ENCODE measurements at regions not wholly inside any gene's neighbourhood (a gene's known extent, or its start where the extent isn't known, plus 50 kb on each side); places are given as distances from the start of the nearest gene placed in this dataset.

DNA sequence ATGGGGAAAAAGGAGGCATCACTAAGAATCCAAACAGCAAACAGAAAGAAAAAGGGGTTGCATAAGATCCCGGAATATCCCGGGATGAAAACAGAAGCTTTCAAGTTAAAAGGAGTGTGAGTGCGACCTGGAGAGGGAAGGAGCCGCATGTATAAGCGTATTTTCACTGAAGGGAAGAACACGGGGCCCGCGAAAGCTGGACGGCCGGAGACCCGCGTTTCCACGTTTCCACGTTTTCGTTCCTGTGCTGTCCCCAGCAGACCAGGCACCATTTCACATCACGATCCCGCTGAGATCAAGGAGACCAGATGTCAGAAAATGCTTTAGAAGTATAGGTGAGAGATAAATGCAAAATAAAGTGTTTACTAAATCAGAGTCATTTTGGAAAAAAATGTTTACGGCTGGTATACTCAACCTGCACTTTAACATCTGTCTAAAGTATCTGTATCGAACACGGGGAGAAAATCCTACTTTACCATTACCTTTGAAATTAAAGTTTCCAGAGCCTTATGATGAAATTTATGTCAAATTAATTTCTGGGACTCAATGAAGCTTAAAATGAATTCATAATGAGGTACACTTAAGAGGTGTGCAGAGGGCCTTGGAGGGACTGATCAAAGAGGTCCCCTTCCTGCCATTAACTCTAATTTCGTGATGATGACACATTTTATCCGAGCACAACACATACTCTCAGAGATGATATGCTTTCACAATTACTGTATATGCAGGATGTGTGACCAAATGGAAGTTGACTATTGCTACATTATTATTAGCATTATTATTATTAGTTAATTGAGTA, 71.0 kb upstream of the SALL3 start:
- DNase-seq = no peak

DNA sequence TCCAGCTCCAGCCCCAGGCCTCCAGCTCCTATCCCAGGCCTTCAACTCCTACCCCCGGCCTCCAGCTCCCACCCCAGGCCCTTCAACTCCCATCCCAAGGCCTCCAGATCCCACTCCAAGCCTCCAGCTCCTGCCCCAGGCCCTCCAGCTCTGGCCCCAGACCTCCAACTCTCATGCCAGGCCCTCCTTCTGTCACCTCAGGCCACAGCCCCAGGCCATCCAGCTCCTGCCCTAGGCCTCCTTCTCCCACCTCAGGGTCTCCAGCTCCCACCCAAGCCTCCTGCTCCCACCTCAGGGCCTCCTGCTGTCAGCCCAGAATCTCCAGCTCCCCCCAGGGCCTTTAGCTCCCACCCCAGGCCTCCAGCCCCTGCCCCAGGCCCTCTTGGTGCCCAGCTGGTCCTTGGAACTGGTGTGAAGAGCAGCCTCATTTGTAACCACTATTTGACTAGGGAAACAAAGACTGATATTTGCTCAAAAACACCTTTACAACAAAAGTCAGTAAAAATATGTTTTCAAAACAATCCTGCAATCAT, 67.8 kb upstream of the SALL3 start:
- no peak for DNase-seq

DNA sequence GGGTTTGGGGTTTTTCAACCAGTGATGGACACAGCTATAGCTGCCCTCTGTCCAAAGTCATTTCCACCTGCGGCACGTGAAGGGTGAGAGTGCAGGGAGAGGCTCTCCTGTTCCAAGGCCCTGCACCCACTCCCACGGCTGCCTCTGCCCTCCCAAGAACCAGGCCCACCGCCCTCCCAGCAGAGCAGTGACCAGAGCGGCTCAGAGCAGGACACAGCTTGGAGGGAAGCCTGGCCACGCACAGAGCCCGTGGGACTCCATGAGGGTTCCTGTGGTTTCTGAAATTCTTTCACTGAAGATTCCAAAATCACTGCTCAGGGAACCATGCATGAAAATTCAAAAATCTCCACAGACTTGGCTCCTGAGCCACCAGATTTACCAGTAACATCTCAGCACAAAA, 67.3 kb upstream of the SALL3 start:
- DNase-seq = no peak

DNA sequence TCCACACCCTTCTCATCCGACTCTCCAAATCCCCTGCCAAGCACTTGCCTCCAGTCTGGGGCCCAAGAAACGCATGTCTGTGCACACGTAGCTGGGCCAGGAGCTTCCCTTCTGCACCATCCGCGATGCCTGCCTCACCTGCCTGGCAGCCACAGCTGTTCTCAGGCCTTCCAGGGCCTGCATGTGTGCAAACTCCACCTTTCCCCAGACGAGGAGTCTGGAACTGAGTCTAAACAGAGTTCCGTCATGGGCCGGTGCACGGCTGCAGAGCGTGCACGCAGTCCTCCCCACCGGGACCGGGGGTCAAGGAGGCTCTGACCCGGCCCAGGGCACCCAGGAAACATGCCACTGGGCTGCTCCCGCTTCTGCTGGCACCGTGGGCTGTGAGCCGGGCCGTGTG, 66.8 kb upstream of the SALL3 start:
- no peak for DNase-seq

DNA sequence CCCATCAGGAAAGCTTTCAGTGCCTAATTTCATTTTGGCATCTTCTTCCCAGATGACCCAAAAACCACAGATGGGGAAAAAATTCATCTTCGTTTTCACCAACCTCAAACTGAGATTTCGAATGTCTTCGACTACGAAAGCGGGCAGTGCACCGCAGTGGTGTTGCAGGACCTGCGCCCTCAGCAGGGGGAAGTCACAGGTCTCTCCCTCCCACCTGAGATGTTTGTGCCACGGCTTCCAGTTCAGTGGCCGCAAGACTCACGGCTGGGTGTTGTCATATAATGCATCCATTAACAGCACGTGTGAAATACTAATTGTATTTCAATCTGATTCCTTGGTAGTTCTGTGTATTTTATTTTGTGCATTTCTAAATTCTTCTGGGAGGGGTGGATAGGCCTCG, 66.2 kb upstream of the SALL3 start:
- DNase-seq = no peak

DNA sequence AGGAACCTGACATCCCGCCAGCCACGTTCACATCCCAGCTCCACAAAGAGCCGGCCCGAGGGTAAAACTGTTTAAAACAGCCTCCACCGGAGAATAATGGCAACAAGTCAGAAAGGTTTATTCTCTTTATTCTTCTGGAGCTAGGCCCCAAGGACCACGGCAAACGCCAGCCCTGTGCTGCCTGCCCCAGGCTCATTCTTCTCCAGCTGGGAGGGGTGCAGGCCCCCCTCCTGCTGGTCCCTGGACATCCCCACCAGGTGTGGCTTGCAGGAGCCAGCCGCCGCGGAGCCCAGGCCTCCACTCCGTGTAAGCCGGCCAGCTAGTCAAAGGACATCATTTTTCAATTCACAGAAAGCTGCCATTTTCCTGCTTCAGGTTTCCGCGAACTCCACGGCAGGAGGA, 65.8 kb upstream of the SALL3 start:
- no peak for DNase-seq

DNA sequence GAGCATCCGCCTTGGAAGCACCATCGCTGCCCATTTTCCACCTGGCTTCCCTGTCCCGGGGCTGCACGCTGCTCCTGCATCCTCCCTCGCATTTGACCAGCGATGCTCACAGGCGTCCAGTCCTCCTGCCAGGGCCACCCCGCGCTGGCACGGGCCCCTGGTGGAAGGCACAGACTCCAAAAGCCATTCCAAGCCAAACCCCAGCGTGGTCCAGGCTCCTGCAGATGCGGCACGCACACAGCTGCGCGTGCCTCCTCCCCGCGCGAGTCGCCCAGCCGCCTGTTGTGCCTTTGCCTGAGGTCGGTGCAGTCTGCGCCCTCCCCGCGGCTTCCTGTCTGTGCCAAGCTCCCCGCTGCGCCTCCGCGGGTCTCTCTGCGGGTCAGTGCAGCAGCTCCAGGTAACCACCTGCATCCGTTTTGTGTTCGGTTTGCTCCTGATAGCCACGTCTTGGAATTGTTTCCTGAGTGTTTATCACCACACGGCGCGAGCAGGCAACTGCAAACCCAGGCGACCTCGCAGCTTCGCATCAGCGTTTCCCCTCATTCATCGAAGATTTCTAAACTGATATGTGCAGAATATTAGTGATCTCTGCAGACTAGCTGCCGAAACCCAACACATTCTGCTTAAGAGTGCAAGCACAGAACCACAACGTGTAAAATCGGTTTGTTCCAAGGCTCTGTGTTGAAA, 65.2 kb upstream of the SALL3 start:
- DNase-seq = no peak

DNA sequence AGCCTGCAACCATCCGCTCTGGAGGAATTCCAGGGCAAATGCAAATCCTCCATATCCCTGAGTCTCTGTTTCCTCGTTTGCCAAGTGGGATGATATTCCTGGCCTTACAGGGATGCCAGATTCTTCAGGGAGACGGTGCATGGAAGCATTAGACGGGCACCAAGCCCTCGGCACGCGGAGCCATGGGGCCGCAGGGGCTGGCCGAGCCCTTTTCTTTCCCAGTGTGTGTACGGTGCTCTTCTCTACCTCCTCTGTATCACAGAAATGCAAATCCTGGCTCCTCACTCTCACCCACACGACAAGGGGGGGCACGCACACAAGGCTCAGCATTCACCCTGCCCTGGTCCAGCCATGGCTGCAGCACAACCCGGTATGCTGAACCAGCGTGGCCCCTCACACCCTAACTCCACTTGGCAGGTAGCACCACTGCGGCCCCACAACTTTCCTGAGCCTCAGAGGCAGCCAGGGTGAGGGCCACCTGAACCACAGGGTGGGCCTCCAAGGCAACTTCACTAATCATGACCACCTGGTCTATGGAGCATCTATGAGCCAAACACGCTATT, 64.1 kb upstream of the SALL3 start:
- no peak for DNase-seq

DNA sequence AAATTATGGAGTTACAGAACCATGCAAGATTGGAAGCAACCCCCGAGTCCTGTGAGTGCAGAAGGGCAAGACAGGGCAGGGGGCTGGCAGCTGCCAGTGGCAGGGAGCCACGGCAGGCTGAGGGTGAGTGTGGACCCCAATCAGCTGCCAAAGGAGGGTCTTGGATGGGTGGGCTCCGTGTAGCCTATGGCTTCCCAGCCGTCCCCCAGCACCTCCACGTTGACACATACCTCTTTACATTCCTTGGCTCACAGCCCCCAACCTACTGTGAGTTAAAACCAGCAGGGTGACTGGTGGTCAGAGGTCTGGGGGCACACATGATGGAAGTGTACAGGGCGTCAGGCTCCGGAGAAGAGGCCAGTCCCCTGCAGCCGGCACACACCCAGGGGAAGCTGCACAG, 60.9 kb upstream of the SALL3 start:
- DNase-seq = no peak

DNA sequence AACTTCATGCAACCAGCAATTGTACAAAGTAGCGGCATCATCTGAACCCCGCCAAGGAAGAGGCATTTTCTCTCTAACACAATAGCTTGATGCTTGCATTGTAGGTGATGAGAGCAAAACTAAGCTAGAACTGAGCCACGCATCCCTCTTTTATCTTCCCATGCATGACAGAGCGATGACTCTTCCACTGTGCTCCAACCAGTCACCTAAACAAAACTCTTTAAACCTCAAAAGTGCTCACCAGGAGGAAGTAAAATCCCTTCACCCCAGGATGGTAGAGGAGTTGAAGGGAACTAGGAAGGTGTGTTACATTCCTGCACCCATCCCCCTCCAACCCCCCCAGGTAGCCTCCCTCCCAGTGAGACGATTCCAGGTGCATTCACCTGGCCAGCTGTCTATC, 59.7 kb upstream of the SALL3 start:
- DNase-seq = no peak

DNA sequence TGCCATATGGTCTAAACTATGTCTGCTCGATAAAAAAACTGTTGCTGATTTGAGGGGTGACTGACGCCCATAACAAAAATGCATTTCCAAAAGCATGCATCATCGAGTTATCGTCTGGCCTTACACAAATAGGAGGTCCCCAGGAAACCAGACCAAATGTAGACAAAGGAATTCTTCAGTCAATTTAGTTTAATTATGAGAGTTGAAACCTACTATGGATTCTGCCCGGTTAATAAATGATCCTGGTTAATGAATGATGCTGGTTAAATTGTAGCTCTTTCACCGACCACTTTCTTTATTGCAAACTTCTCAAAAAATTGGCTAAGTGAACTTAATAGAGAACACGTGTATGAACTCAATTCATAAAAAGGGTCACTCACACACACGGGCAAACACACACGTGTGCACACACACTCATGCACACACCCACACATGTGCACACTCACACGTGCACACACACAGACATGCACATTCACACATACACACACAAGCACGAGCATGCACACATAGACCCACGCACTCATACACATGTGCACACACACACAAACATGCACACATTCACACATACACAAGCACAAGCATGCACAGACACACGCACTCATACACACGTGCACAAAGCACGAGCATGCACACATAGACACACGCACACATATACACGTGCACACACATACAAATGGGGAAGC, 59.0 kb upstream of the SALL3 start:
- DNase-seq = no peak

DNA sequence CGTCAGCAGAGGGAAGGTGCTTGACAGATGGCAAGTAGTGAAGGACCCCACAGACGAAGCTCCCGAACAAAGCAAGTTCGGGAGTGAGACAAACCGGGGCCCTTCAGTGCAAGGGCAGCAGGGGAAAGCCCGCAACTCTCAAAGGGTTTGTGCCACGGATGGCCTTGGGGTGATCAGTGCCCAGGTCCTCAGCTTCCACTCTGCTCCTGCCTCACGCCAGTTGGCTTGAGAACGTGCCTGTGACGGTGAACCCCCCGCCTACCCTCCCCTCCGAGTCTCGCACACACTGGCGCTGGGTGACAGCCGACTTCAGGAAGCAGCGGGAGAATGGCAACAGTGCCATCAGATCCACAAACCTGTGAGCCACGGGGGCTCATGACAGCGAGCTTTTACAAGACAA, 56.8 kb upstream of the SALL3 start:
- DNase-seq = no peak

DNA sequence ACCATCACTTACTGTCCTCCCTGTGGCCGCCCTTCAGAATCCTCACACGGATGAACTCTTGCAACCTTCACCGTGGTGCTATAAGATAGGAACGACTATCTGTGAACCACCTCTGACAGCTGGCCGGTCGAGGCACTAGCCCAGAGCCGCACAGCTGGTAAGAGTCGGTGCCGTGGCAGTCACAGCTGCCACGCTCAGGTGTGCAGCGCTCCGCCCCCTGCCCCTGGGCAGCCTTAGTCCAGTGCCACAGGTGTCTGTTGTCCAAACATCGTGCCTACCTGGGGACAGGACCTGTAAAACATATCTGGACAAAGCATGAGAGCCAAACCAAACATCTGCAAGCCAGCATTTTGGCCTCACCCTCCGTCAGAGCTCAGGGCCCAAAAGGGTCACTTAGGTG, 55.3 kb upstream of the SALL3 start:
- DNase-seq = no peak

DNA sequence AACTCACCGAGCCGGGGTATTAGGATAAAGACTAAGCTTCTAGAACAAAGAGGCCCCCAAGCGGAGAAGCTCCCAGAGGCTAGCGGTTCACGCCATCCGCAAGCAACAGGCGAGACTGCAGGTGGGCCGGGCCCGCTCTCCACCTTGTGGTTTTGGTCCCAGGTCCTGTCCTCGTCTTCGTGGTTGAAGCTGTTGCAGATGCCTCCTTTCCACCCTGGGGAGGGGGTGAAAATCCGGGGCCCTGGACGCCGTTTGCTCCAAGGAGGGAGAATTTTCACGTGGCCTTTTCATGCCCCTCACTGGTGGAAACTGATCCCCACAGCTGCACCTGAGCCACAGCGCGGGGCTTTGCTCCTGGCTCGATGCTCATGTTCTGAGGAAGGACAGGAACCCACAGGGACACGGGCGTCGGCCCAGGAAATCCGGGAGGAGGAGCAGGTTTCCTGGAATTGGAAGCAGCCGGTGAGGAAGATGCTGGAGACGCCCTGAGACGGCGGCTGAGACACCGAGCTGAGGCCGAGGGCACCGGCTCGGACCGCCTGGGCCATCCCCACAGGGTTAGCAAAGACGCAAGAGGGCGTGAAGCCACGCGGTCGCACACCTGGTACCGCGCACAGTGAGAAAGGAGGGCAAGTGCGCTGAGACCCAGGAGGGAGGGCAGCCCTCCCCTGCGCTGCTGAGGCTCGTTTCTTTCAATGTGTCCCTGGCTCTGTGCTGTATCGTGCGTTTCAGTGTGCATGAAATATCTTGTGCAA, 54.7 kb upstream of the SALL3 start:
- no peak for DNase-seq

DNA sequence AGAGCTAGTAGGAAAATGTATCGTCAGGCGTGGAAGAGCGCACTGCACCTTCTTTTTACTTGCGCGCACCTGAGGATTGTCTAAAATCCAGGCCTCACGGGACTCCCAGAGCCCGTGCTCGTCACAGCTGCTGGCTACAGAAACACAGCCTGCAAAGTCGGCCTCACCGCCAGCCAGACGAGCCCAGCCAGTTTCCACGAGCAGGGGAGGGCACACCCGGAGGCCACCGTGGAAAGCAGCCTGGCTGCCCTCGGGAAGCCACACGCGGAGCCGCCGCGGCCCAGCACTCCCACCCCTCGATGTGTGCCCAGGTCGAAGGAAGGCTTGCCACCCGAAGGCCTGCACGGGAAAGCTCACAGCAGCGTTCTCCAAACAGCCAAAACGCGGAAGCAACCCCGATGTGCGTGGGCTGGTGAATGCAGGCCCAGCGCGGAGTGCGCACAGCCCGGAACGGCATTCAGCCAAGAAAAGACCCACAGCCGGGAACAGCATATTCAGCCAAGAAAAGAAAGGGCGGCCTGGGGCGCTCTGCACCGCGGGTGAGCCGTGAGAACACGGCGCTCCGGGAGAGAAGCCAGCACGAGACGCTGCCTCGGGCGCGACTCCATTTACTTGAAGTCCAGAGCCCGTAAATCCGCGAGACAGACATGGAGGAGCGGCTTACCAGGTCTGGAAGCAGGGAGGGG, 53.9 kb upstream of the SALL3 start:
- no peak for DNase-seq

DNA sequence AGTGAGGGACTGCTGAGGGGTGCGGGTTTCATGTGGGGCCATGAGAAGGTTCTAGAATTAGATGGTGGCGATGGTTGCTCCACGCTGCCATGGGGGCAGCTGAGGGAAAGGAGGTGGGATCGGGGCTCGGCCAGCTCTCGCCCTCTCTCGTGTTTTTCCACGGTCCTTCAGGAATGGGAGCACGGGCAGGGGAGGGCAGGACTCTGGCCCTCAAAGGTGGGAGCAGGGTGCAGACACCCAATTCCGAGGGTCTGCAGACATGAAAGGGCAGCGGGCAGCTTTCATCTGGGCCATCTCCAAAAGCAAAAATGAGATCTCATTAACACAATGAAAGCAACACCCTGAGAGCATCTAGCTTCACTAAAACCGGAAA, 53.4 kb upstream of the SALL3 start:
- no peak for DNase-seq

DNA sequence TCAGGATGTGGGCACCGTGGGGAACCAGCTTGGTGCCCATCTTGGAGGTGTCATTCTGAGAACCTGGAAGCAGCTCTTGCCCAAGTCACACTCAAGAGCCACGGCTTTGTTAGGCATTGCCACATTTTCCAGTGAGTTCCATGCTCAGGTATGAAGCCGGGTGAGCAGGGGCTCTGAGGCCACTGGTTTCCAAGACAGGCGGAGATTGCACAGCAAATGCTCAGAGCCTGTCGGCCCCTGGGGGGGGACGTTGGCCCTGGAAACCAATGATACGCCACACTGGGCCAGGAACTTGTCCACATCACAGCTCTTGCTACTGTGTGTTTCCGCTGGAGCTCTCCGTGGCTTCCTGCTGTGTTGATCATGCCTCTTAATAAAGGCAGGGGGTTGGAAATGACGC, 52.5 kb upstream of the SALL3 start:
- no peak for DNase-seq

DNA sequence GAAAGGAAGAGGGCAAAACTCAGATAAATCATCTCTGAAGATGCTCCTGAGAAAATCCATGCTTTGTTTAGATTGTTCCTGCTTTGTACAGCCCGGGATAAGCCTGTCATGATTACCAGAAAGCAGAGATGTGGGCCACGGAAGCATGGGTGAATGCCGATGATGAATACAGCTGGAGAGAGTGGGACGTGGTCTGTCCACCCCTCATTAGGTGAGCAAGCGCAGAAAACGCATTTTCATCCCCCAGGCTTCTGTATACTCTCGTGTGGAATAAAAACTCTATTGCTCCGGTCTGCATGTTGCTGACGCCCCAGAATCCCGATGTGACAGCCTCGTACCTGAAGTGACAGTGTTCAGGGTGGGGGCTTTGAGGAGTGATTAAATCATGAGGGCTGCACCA, 52.0 kb upstream of the SALL3 start:
- DNase-seq = no peak

DNA sequence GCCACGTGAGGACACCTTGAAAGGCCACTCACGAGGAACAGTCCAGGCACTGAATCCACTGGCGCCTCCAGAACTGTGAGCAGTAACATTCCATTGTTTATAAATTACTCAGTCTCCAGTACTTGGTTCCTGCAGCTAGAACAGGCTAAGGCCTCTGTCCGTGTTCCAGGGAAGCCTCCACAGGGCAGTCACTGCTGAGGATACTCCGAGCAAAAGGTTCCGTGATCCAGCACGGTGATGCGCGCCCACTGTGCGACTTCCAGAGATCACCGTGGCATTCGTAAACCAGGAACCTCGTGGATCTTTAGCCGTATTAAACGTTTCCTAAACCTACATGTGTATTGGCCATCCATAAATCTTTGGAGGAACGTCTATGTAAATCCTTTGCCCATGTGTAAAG, 51.5 kb upstream of the SALL3 start:
- no peak for DNase-seq

DNA sequence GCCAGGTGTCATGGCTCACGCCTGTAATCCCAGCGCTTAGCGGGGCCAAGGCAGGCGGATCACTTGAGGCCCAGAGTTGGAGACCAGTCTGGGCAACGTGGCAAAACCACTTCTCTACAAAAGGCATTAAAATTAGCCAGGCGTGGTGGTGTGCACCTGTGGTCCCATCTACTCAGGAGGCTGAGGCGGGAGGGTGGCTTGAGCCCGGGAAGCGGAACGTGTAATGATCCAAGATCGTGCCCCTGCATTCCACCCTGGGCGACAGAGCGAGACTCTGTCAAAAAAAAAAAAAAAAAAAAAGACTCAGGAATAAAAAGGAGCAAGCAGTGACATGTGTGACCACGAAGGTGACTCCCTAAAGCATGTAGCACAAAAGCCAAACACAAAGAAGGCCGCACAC, 50.1 kb upstream of the SALL3 start:
- DNase-seq = no peak

Measured in GF-D8 (cell line).